HL-60 (cell line): ENCODE measurements at regions not wholly inside any gene's neighbourhood (a gene's known extent, or its start where the extent isn't known, plus 50 kb on each side); places are given as distances from the start of the nearest gene placed in this dataset.

ENCODE experiments used
- DNase-seq, 2 experiments: peaks; one replicate each; pipeline ENCODE4 v3.0.0-alpha.2; 2010 to 2020; ENCODE audit warnings: low read depth in 1 of 2, low spot score in 1 of 2
- H3K27ac ChIP-seq: fragments of 250-450 bp; sonication (Bioruptor Pico); replicated peaks from 2 replicates; pipeline ENCODE4 v1.5.1; 2020; ENCODE audit warnings: mild to moderate bottlenecking, moderate library complexity
- H3K27me3 ChIP-seq: fragments of 250-450 bp; sonication (Bioruptor Pico); 2 replicates; pipeline ENCODE4 v1.5.1; 2021; ENCODE audit warnings: mild to moderate bottlenecking, moderate library complexity; ENCODE audit not compliant: insufficient read depth, poor library complexity, severe bottlenecking
- H3K4me3 ChIP-seq: replicated peaks from 2 replicates; pipeline ENCODE4 v1.5.1; 2011; ENCODE audit warnings: mild to moderate bottlenecking, control low read depth, low read length; ENCODE audit not compliant: insufficient read depth
- CTCF ChIP-seq: IDR thresholded peaks from one replicate; pipeline ENCODE4 v1.5.1; 2011; ENCODE audit warnings: low read length, control low read depth, inconsistent platforms; ENCODE audit not compliant: insufficient read depth
- GABPA ChIP-seq: IDR thresholded peaks from 2 replicates; pipeline ENCODE4 v1.6.1; 2012; ENCODE audit warnings: low read depth
- POLR2AphosphoS5 ChIP-seq: IDR thresholded peaks from 2 replicates; pipeline ENCODE4 v1.6.1; 2012; ENCODE audit warnings: low read depth
- REST ChIP-seq: IDR thresholded peaks from 2 replicates; pipeline ENCODE4 v1.6.1; 2012; ENCODE audit warnings: low read depth; ENCODE audit not compliant: insufficient replicate concordance
- SPI1 ChIP-seq: IDR thresholded peaks from 2 replicates; pipeline ENCODE4 v1.6.1; 2012; ENCODE audit warnings: low read depth, mild to moderate bottlenecking, borderline replicate concordance

- H3K4me3 ChIP-seq: no peak overlapping the region
- peaks cover 1% of the 10 kb centered on the region for H3K27me3 ChIP-seq
- DNase-seq: no peak
- TF ChIP-seq REST: no peak
- no peak for TF ChIP-seq GABPA
- no peak for TF ChIP-seq CTCF
- no peak for TF ChIP-seq POLR2AphosphoS5
- no peak for TF ChIP-seq SPI1
- H3K27ac ChIP-seq: no peak overlapping the region
These were observed 66.2 kb upstream of the OTOS start for GRCh38 chr2:240206630-240207029.

- Histone ChIP-seq H3K27me3 (no peaks in the 10 kb centered on the region), H3K4me3 (no peak overlapping the region), H3K27ac (no peak overlapping the region)
- TF ChIP-seq CTCF: no peak
- no peak for TF ChIP-seq REST
- no peak for TF ChIP-seq GABPA
- TF ChIP-seq SPI1: no peak
- no peak for TF ChIP-seq POLR2AphosphoS5
- no peak for DNase-seq
These were observed 67.2 kb upstream of the OTOS start for GRCh38 chr2:240207661-240208060.

- no peak overlapping the region for H3K27ac ChIP-seq
- H3K4me3 ChIP-seq: no peak overlapping the region
- TF ChIP-seq SPI1: no peak
- no peak for TF ChIP-seq CTCF
- no peak for TF ChIP-seq GABPA
- no peak for TF ChIP-seq POLR2AphosphoS5
- no peak for TF ChIP-seq REST
- H3K27me3 ChIP-seq: no peaks in the 10 kb centered on the region
- no peak for DNase-seq
These were observed 67.6 kb upstream of the OTOS start for GRCh38 chr2:240208096-240208495.
